ENCODE measurements at regions not wholly inside any gene's neighbourhood (a gene's known extent, or its start where the extent isn't known, plus 50 kb on each side); places are given as distances from the start of the nearest gene placed in this dataset.

DNA sequence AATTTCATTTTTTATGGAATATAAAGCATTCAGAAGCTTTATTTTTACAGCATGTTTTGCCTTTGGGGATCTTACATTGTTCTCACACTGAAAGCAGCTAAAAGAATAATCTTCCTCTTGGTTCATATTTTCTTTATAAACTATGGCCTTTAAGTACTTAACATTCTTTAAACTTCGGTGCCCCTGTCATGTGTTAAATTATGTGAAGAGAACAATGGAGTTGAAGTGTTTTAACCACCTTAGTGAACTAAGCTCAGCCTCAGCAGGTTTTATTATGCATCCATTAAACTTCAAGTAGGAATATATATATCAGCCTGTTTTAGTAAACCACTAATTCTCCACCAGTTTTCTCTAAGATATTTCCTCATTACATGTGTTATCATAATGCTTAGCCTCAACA lies 371.4 kb upstream of the CDH18 start:
- DNase-seq (ENCODE audit: low spot score in 2 of 2, unreplicated experiment in 2 of 2) = no peak
- Mint-ChIP-seq H3K36me3 (no peaks in the 10 kb centered on the region), H3K27ac (no peak overlapping the region), H3K4me3 (no peak overlapping the region), H3K4me1 (peaks cover 3% of the 10 kb centered on the region), H3K27me3 (ENCODE audit: low read depth) (no peaks in the 10 kb centered on the region), H3K9me3 (peaks cover 4% of the 10 kb centered on the region)
- TF ChIP-seq, protein P1, sequence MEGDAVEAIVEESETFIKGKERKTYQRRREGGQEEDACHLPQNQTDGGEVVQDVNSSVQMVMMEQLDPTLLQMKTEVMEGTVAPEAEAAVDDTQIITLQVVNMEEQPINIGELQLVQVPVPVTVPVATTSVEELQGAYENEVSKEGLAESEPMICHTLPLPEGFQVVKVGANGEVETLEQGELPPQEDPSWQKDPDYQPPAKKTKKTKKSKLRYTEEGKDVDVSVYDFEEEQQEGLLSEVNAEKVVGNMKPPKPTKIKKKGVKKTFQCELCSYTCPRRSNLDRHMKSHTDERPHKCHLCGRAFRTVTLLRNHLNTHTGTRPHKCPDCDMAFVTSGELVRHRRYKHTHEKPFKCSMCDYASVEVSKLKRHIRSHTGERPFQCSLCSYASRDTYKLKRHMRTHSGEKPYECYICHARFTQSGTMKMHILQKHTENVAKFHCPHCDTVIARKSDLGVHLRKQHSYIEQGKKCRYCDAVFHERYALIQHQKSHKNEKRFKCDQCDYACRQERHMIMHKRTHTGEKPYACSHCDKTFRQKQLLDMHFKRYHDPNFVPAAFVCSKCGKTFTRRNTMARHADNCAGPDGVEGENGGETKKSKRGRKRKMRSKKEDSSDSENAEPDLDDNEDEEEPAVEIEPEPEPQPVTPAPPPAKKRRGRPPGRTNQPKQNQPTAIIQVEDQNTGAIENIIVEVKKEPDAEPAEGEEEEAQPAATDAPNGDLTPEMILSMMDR (IDR thresholded peaks at IDR 0.05; ENCODE audit: unreplicated experiment) = no peak

GRCh38 chr5:20353499-20353898 lies 365.5 kb upstream of the CDH18 start:
- TF ChIP-seq, protein P1 (IDR thresholded peaks at IDR 0.05; ENCODE audit: unreplicated experiment) = no peak
- no peak overlapping the region for H3K27ac Mint-ChIP-seq
- peaks cover 5% of the 10 kb centered on the region for H3K4me1 Mint-ChIP-seq
- H3K4me3 Mint-ChIP-seq = no peak overlapping the region
- peaks cover 4% of the 10 kb centered on the region for H3K9me3 Mint-ChIP-seq
- no peak for DNase-seq (ENCODE audit: low spot score in 2 of 2, unreplicated experiment in 2 of 2)
- no peaks in the 10 kb centered on the region for H3K27me3 Mint-ChIP-seq (ENCODE audit: low read depth)
- H3K36me3 Mint-ChIP-seq = no peaks in the 10 kb centered on the region

GRCh38 chr5:20351849-20352248 lies 363.8 kb upstream of the CDH18 start:
- TF ChIP-seq, protein P1 (IDR thresholded peaks at IDR 0.05; ENCODE audit: unreplicated experiment) = no peak
- Mint-ChIP-seq H3K27ac (no peak overlapping the region), H3K9me3 (peaks cover 14% of the 10 kb centered on the region), H3K4me3 (no peak overlapping the region), H3K27me3 (ENCODE audit: low read depth) (no peaks in the 10 kb centered on the region), H3K4me1 (peaks cover 8% of the 10 kb centered on the region), H3K36me3 (no peaks in the 10 kb centered on the region)
- no peak for DNase-seq (ENCODE audit: low spot score in 2 of 2, unreplicated experiment in 2 of 2)

DNA sequence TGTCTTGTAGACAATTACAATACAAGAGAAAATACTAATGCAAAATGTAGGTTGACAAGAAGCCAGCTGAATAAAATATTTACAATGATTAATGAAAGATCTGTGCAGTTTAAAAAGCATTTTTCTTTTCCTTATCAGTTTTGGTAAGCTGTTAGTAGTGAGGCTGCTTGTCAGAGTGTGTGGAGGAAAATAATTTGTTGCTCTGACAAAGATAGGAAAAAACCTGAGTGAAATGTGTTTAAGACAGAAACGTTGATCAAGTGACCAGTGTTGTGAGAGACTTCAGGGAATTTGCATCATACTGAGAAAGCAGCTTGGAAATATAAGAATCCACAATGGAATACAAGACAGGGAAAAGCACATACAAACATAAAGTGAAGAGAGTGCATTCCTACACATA lies 360.3 kb upstream of the CDH18 start:
- DNase-seq (ENCODE audit: low spot score in 2 of 2, unreplicated experiment in 2 of 2) = no peak

GRCh38 chr5:20347334-20347733 lies 359.3 kb upstream of the CDH18 start:
- Mint-ChIP-seq H3K36me3 (no peaks in the 10 kb centered on the region), H3K27ac (no peak overlapping the region)
- TF ChIP-seq, protein P1 (IDR thresholded peaks at IDR 0.05; ENCODE audit: unreplicated experiment) = no peak

More for the DNA sequence above, 360.3 kb upstream of the CDH18 start:
- TF ChIP-seq, protein P1 (IDR thresholded peaks at IDR 0.05; ENCODE audit: unreplicated experiment) = no peak
- Mint-ChIP-seq H3K9me3 (peaks cover 31% of the 10 kb centered on the region), H3K27me3 (ENCODE audit: low read depth) (no peaks in the 10 kb centered on the region), H3K4me1 (peaks cover 4% of the 10 kb centered on the region), H3K36me3 (no peaks in the 10 kb centered on the region), H3K4me3 (no peak overlapping the region), H3K27ac (no peak overlapping the region)

GRCh38 chr5:20340126-20340525 lies 352.1 kb upstream of the CDH18 start:
- Mint-ChIP-seq H3K27ac (no peak overlapping the region), H3K4me3 (no peak overlapping the region), H3K4me1 (no peaks in the 10 kb centered on the region), H3K36me3 (peaks cover 5% of the 10 kb centered on the region), H3K27me3 (ENCODE audit: low read depth) (no peaks in the 10 kb centered on the region), H3K9me3 (peaks cover 50% of the 10 kb centered on the region)
- no peak for DNase-seq (ENCODE audit: low spot score in 2 of 2, unreplicated experiment in 2 of 2)
- TF ChIP-seq, protein P1 (IDR thresholded peaks at IDR 0.05; ENCODE audit: unreplicated experiment) = no peak

More at GRCh38 chr5:20347334-20347733, 359.3 kb upstream of the CDH18 start:
- Mint-ChIP-seq H3K4me1 (peaks cover 4% of the 10 kb centered on the region), H3K4me3 (no peak overlapping the region), H3K9me3 (peaks cover 41% of the 10 kb centered on the region), H3K27me3 (ENCODE audit: low read depth) (no peaks in the 10 kb centered on the region)
- no peak for DNase-seq (ENCODE audit: low spot score in 2 of 2, unreplicated experiment in 2 of 2)

Measured in mesothelial cell of epicardium (in vitro differentiated cells).